RPMI8226 (cell line): ENCODE measurements at regions not wholly inside any gene's neighbourhood (a gene's known extent, or its start where the extent isn't known, plus 50 kb on each side); places are given as distances from the start of the nearest gene placed in this dataset.

Experiments
- DNase-seq: peaks from one replicate; pipeline ENCODE4 v3.0.0-alpha.2; 2015

- no peak for DNase-seq
Observed at GRCh38 chrX:150308532-150309157, 54.5 kb upstream of the MAMLD1 start.

GRCh38 chrX:150310417-150310816, 52.7 kb upstream of the MAMLD1 start:
- DNase-seq, result no peak

- DNase-seq, result no peak
Observed at GRCh38 chrX:150310881-150311280, 52.2 kb upstream of the MAMLD1 start.

- DNase-seq, result no peak
Observed at GRCh38 chrX:150312931-150313330, 50.2 kb upstream of the MAMLD1 start.
